Endothelial cell of umbilical vein (primary cell): ENCODE measurements at regions not wholly inside any gene's neighbourhood (a gene's known extent, or its start where the extent isn't known, plus 50 kb on each side); places are given as distances from the start of the nearest gene placed in this dataset.

Experiments used
- BruUV-seq: library from RNA; stranded (reverse); fragments of 400-500 nt; replicated peaks from 2 replicates; lab custom pipeline; 2021; lab: Mats Ljungman, UMichigan
- CTCF ChIA-PET: fragments of 300-600, 350-600 bp; sonication (Branson Sonifier 250); formaldehyde crosslinking; loops from one replicate; lab custom pipeline; 2021; ENCODE audit warnings: antibody characterized with exemption, inconsistent platforms; lab: Charles Lee
- POLR2A ChIA-PET: fragments of 300-600, 350-600 bp; sonication (Branson Sonifier 250); formaldehyde crosslinking; loops from one replicate; lab custom pipeline; 2021; ENCODE audit warnings: antibody characterized with exemption, inconsistent platforms; lab: Charles Lee
- DNase-seq: peaks from one replicate; pipeline ENCODE4 v3.0.0-alpha.2; 2011; ENCODE audit warnings: low read depth, low spot score
- FAIRE-seq: peaks from 2 replicates; lab custom pipeline; 2011; peaks lifted over from hg19 to GRCh38; lab: Jason Lieb, UNC
- H2AFZ ChIP-seq: 2 replicates; pipeline ENCODE4 v1.6.0; 2012; ENCODE audit warnings: low read depth, low read length, control low read depth, inconsistent platforms
- H3K27ac ChIP-seq: 2 replicates; pipeline ENCODE4 v1.5.1; 2011; ENCODE audit warnings: low read depth, mild to moderate bottlenecking, control low read depth, low read length, moderate library complexity; ENCODE audit not compliant: insufficient read depth
- H3K27me3 ChIP-seq, 2 experiments: 2 replicates each; pipeline versions ENCODE4 v1.6.0 to v1.6.1; 2011; ENCODE audit warnings: low read length in 2 of 2, mixed read lengths in 1 of 2; ENCODE audit not compliant: control insufficient read depth in 2 of 2, insufficient read depth in 2 of 2
- H3K36me3 ChIP-seq, 2 experiments: 2 replicates in 1 of 2; 3 replicates in 1 of 2; pipeline ENCODE4 v1.5.1; 2011; ENCODE audit warnings: low read length in 2 of 2, mild to moderate bottlenecking in 1 of 2, moderate library complexity in 1 of 2; ENCODE audit not compliant: control insufficient read depth in 2 of 2, insufficient read depth in 2 of 2; ENCODE audit errors: extremely low read depth in 1 of 2
- H3K4me1 ChIP-seq: 3 replicates; pipeline ENCODE4 v1.5.1; 2011; ENCODE audit warnings: mild to moderate bottlenecking, low read length; ENCODE audit not compliant: control insufficient read depth, insufficient read depth; ENCODE audit errors: extremely low read depth
- H3K4me2 ChIP-seq: 2 replicates; pipeline ENCODE4 v1.6.1; 2011; ENCODE audit warnings: low read length, control low read depth, mixed read lengths; ENCODE audit not compliant: insufficient read depth
- H3K4me3 ChIP-seq, 3 experiments: fragments of 200-600 bp in 1 of 3; sonication (generic), shearing (Covaris generic) in 1 of 3; replicated peaks in 1 of 3; 2 replicates each; pipeline ENCODE4 v1.5.1; 2011 to 2016; ENCODE audit warnings: control low read depth in 3 of 3, low read length in 3 of 3, mild to moderate bottlenecking in 2 of 3, inconsistent platforms in 1 of 3, low read depth in 1 of 3, moderate library complexity in 1 of 3; ENCODE audit not compliant: insufficient read depth in 1 of 3
- H3K79me2 ChIP-seq: 2 replicates; pipeline ENCODE4 v1.6.0; 2012; ENCODE audit warnings: low read length, inconsistent platforms; ENCODE audit not compliant: control insufficient read depth, insufficient read depth
- H3K9ac ChIP-seq: replicated peaks from 2 replicates; pipeline ENCODE3; 2011; ENCODE audit warnings: low read length, control low read depth; ENCODE audit not compliant: insufficient read depth; ENCODE audit errors: extremely low read depth
- H3K9me1 ChIP-seq: replicated peaks from 3 replicates; pipeline ENCODE4 v1.6.0; 2011; ENCODE audit warnings: mild to moderate bottlenecking, low read length; ENCODE audit not compliant: control insufficient read depth, insufficient read depth; ENCODE audit errors: extremely low read depth
- H3K9me3 ChIP-seq: replicated peaks from 2 replicates; pipeline ENCODE4 v1.5.1; 2012; ENCODE audit warnings: low read length, inconsistent platforms; ENCODE audit not compliant: control insufficient read depth, insufficient read depth
- H4K20me1 ChIP-seq: replicated peaks from 2 replicates; pipeline ENCODE3; 2011; ENCODE audit warnings: mild to moderate bottlenecking, low read length; ENCODE audit not compliant: control insufficient read depth, insufficient read depth; ENCODE audit errors: extremely low read depth
- CTCF ChIP-seq, 2 donors: IDR thresholded peaks; 1 replicate in 1 of 2; 2 replicates in 1 of 2; pipeline ENCODE4 v1.5.1; 2011; ENCODE audit warnings: low read length in 2 of 2, mild to moderate bottlenecking in 2 of 2, moderate library complexity in 2 of 2, control low read depth in 1 of 2, inconsistent platforms in 1 of 2, low read depth in 1 of 2; ENCODE audit not compliant: insufficient read depth in 1 of 2; ENCODE audit errors: extremely low read depth in 1 of 2
- EZH2 ChIP-seq: IDR thresholded peaks from 2 replicates; pipeline ENCODE4 v1.6.1; 2012; ENCODE audit warnings: borderline replicate concordance, low read depth, mild to moderate bottlenecking, moderate library complexity, low read length, inconsistent platforms; ENCODE audit not compliant: severe bottlenecking
- FOS ChIP-seq: IDR thresholded peaks from 2 replicates; pipeline ENCODE4 v1.6.1; 2011; ENCODE audit warnings: mild to moderate bottlenecking, low read length, moderate library complexity, borderline replicate concordance; ENCODE audit not compliant: insufficient read depth
- GATA2 ChIP-seq: IDR thresholded peaks from 2 replicates; pipeline ENCODE4 v1.7.0; 2011; ENCODE audit warnings: low read depth, mild to moderate bottlenecking, moderate library complexity, mixed read lengths, low read length; ENCODE audit not compliant: insufficient read length, insufficient read depth
- JUN ChIP-seq: IDR thresholded peaks from 2 replicates; pipeline ENCODE4 v1.6.1; 2011; ENCODE audit warnings: borderline replicate concordance, low read depth; ENCODE audit not compliant: insufficient read length, insufficient read depth
- MAX ChIP-seq: IDR thresholded peaks from 2 replicates; pipeline ENCODE4 v1.6.1; 2011; ENCODE audit not compliant: insufficient read depth, insufficient read length
- MYC ChIP-seq: IDR thresholded peaks from one replicate; pipeline ENCODE4 v1.6.1; 2011; ENCODE audit warnings: mild to moderate bottlenecking, low read depth, low read length
- POLR2A ChIP-seq: IDR thresholded peaks from 2 replicates; pipeline ENCODE4 v1.6.1; 2012; ENCODE audit warnings: low read depth, mild to moderate bottlenecking, control low read depth, low read length
- POLR2AphosphoS5 ChIP-seq: IDR thresholded peaks from 2 replicates; pipeline ENCODE4 v1.6.1; 2012; ENCODE audit warnings: low read depth, mild to moderate bottlenecking, control low read depth, low read length, moderate library complexity; ENCODE audit not compliant: insufficient read depth
- dilution Hi-C: fragments of 300-500 bp; cut with MboI; formaldehyde crosslinking; loops from one replicate; pipeline ENCODE4 v1.15.0; 2019; ENCODE audit warnings: low sequenced_read_pairs; ENCODE audit not compliant: extremely low pct_ligation_motif_present
- intact Hi-C: fragments of 100-400 bp; cut with micrococcal nuclease; formaldehyde crosslinking; loops from one replicate; pipeline ENCODE4 v1.10.0; 2022

GRCh38 chr13:68667863-68668262 lies 1437.7 kb upstream of the PCDH9 start:
- Histone ChIP-seq H3K4me1 (no peaks in the 10 kb centered on the region), H4K20me1 (no peaks in the 10 kb centered on the region), H2AFZ (no peak overlapping the region), H3K9ac (no peak overlapping the region), H3K9me1 (no peaks in the 10 kb centered on the region), H3K4me2 (no peak overlapping the region), H3K27me3 (no peaks in the 10 kb centered on the region), H3K36me3 (no peaks in the 10 kb centered on the region), H3K9me3 (no peaks in the 10 kb centered on the region), H3K4me3 (no peak overlapping the region), H3K79me2 (no peaks in the 10 kb centered on the region), H3K27ac (no peak overlapping the region)
- ChIA-PET CTCF (no interaction called here), POLR2A (no interaction called here)
- no TSS peak for BruUV-seq
- dilution Hi-C loops (no loop called here), intact Hi-C loops (no loop called here)
- FAIRE-seq (no peak), DNase-seq (no peak)
- no peak for TF ChIP-seq EZH2

GRCh38 chr13:68666774-68667397 lies 1436.8 kb upstream of the PCDH9 start:
- dilution Hi-C loops, result no loop called here
- no peak for FAIRE-seq
- Histone ChIP-seq H3K36me3 (no peaks in the 10 kb centered on the region), H3K4me1 (no peaks in the 10 kb centered on the region), H3K4me3 (no peak overlapping the region), H3K79me2 (no peaks in the 10 kb centered on the region), H3K9me3 (no peaks in the 10 kb centered on the region), H3K9me1 (no peaks in the 10 kb centered on the region), H3K4me2 (no peak overlapping the region), H3K27ac (no peak overlapping the region), H3K27me3 (no peaks in the 10 kb centered on the region), H4K20me1 (no peaks in the 10 kb centered on the region), H3K9ac (no peak overlapping the region), H2AFZ (no peak overlapping the region)
- no peak for DNase-seq
- ChIA-PET POLR2A (no interaction called here), CTCF (no interaction called here)
- intact Hi-C loops, result no loop called here
- no TSS peak for BruUV-seq
- TF ChIP-seq GATA2 (no peak), MYC (no peak), FOS (no peak), MAX (no peak), POLR2A (no peak), POLR2AphosphoS5 (no peak), CTCF (IDR thresholded peaks at IDR 0.05; ENCODE audit: extremely low read depth in 1 of 2, insufficient read depth in 1 of 2, low read depth in 1 of 2, low read length in 2 of 2) (no peak), JUN (no peak), EZH2 (no peak)
